SK-N-SH treated with all-trans-retinoic acid at 6 μM for 48 hours (cell line): ENCODE measurements at regions not wholly inside any gene's neighbourhood (a gene's known extent, or its start where the extent isn't known, plus 50 kb on each side); places are given as distances from the start of the nearest gene placed in this dataset.

Experiments used
- ARNTL ChIP-seq: fragments of 450-650 bp; formaldehyde crosslinking; IDR thresholded peaks from 2 replicates; pipeline ENCODE4 v1.5.0; 2020; ENCODE audit warnings: low read depth, mild to moderate bottlenecking, moderate library complexity, borderline replicate concordance
- ISL1 ChIP-seq: fragments of 250-450 bp; sonication (Bioruptor Pico); IDR thresholded peaks from 2 replicates; pipeline ENCODE4 v2.1.2; 2022; ENCODE audit warnings: mild to moderate bottlenecking, moderate library complexity
- RARB ChIP-seq: fragments of 250-450 bp; sonication (Bioruptor Pico); IDR thresholded peaks from 2 replicates; pipeline ENCODE4 v1.8.0; 2021; ENCODE audit warnings: mild to moderate bottlenecking, moderate library complexity
- TCF4 ChIP-seq: fragments of 250-450 bp; sonication (Bioruptor Pico); IDR thresholded peaks from 2 replicates; pipeline ENCODE4 v1.8.0; 2021; ENCODE audit warnings: mild to moderate bottlenecking, moderate library complexity, borderline replicate concordance
- ZFP3 ChIP-seq: fragments of 250-450 bp; sonication (Bioruptor Pico); IDR thresholded peaks from 2 replicates; pipeline ENCODE4 v1.5.0; 2020; ENCODE audit warnings: mild to moderate bottlenecking, moderate library complexity
- ZNF565 ChIP-seq: fragments of 450-650 bp; formaldehyde crosslinking; conservative IDR thresholded peaks from 2 replicates; pipeline ENCODE4 v1.5.0; 2020; ENCODE audit warnings: low read depth, mild to moderate bottlenecking, moderate library complexity
- TF ChIP-seq, protein P1 (sequence below): fragments of 250-450 bp; sonication (Bioruptor Pico); IDR thresholded peaks from 2 replicates; pipeline ENCODE4 v1.8.0; 2021; ENCODE audit warnings: low read depth, mild to moderate bottlenecking, moderate library complexity, borderline replicate concordance

DNA sequence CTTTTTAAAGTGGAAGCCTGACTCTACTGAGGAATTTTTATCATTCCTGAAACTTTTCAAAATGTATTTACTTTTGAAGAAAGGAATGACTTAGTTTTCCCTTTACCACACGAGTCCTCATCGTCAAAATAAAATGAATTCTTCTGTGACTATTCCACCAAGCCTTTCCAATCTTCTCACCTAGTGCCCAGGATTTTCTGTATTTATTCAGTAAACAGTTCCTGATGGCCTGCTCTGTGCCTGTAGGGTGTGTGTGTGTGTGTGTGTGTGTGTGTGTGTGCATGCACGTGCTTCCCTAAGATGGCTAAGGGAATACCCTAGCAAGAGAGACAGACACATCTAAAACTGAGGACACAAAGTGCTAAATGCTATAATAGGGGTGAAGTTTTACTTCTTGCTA lies 395.0 kb upstream of the USP24 start:
- no peak for TF ChIP-seq RARB (CRISPR knock-in tag)
- no peak for TF ChIP-seq ZFP3 (CRISPR knock-in tag)
- no peak for TF ChIP-seq ISL1
- no peak for TF ChIP-seq TCF4
- no peak for TF ChIP-seq ARNTL (CRISPR knock-in tag)
- TF ChIP-seq ZNF565 (CRISPR knock-in tag) = no peak
- TF ChIP-seq, protein P1, sequence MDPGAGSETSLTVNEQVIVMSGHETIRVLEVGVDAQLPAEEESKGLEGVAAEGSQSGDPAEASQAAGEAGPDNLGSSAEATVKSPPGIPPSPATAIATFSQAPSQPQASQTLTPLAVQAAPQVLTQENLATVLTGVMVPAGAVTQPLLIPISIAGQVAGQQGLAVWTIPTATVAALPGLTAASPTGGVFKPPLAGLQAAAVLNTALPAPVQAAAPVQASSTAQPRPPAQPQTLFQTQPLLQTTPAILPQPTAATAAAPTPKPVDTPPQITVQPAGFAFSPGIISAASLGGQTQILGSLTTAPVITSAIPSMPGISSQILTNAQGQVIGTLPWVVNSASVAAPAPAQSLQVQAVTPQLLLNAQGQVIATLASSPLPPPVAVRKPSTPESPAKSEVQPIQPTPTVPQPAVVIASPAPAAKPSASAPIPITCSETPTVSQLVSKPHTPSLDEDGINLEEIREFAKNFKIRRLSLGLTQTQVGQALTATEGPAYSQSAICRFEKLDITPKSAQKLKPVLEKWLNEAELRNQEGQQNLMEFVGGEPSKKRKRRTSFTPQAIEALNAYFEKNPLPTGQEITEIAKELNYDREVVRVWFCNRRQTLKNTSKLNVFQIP (CRISPR knock-in tag) = no peak
